Tongue (tissue), 1 donor: ENCODE measurements at regions not wholly inside any gene's neighbourhood (a gene's known extent, or its start where the extent isn't known, plus 50 kb on each side); places are given as distances from the start of the nearest gene placed in this dataset.

Source experiments
- DNase-seq: peaks from one replicate; pipeline ENCODE4 v3.0.0-alpha.2; 2015

DNA sequence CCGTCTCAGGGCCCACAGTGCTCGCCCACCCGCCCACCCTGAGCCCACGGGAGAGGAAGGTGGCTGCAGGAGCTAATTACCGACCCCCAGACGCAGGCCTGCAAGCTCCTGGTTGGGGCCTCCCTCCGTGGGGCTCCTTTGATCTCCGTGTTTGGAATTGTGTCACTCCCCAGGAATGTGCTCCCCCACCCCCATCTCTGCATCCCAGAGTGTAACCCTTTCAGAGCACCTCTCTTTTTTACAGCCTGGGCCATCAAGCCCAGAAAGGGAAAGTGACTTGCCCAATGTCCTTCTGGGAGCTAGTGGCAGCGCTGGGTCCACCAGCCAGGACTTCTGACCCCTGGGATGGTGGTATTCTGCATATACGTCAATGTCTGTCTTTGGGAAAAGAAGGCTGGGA lies 335.1 kb downstream of the CYRIA start:
- DNase-seq = peak; percentile 62

DNA sequence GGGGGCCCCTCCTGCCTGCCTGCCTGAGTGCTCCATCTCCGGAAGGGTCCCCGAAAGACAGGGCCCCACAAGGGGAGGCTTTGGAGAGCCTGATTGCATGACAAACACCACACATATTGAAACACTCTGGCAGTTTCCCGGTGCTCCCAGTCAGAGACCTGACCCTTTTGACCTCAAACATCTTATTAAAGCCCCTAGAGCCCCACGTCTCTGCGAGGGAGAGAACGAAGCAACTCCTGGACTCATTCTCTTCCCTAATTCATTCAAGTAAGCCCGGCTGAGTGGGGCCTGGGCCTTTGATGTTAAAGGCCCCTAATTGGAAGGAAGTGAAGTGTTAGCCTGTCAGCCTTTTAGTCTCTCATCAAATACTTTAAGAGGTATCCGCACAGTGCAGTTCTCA lies 335.6 kb downstream of the CYRIA start:
- peak; percentile 43 for DNase-seq

DNA sequence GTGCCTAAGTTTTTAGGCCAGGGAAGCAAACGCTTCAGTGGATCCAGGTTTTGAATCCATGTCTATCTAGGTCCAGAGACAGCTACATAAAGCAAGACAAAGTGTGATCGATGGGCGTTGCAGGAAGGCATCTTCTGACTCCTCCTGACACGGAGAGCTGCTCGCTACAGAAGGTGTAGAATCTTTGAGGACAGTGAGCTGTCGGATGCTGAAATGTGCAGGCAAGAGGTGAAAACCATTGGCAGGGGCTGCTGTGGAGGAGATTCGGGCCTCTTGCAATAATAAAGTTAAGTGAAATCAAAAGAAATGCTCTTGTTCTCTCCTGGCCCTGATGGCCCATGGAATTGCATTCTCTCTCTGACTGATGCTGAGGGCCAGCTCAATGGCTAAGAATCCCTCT lies 336.2 kb downstream of the CYRIA start:
- DNase-seq = no peak

DNA sequence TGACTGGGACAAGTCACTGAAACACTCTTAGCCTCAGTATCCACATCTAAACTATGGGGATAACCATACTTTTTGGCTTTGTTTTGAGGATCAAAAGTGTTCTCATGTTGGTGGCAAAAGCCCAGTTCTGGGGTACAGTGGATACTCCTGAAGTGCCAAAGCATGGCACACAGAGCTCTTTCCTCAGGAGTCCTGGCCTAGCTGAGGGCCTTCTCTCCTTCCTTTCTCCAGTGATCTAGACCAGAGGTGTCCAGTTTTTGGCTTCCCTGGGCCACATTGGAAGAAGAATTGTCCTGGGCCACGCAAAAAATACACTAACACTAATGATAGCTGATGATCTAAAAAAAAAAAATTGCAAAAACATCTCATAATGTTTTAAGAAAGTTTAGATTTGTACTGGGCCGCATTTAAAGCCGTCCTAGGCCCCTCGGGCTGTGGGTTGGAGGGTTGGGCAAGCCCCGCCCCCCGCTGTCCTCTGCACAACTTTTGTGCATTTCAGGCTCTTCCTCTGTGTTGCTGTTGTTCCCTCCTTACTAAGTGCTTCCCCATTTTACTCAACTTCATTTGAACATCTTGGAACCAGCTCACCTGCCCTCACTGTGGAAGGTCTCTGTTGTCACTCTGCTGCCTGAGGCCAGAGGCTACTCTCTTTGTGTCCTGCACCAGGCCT lies 337.0 kb downstream of the CYRIA start:
- DNase-seq = no peak

DNA sequence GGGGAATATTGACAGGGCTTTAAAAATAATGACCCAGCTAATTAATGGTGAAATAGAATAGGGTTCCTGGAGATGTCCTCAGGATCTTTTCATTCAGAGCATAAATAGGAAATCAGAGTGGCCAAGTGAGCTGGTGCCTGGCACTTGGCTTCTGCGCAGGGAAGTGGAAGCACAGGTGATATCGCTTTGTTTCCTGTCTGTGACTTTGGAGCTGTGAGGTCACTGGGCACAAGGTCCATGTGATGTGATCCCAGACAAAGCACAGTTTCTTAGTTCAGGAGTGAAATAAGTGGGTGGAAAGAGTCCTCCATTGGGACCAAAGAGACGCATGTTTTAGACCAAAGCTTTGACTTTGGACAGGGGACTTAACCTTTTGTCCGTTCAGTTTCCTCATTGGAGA lies 338.3 kb downstream of the CYRIA start:
- no peak for DNase-seq

DNA sequence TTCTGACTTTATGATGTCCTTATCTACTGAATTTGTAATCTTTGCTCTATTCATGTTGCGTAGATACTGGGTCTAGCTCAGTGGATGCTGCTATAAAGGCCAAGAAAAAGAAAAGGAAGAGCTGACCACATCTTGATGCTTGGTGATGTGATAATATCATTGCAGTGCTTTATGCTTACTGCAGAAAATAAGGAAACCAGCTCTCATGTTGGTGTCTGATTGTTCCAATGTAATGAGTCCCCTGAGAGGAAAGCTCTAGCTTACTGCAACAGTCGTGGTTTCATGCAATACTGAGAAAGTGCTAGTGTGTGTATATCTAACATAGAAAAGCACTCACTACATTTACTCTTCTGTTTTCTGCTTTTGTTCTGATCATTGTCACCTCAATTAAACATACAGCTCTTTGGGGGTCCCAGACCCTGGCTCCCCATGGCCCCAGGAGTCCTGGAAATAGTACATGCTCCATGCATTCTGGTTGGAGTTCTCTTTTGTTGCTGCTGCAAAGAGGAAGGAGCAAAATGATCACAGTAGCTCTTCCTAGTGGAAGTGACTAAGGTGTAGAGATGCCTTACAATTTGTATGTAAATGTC lies 338.8 kb downstream of the CYRIA start:
- DNase-seq = no peak

DNA sequence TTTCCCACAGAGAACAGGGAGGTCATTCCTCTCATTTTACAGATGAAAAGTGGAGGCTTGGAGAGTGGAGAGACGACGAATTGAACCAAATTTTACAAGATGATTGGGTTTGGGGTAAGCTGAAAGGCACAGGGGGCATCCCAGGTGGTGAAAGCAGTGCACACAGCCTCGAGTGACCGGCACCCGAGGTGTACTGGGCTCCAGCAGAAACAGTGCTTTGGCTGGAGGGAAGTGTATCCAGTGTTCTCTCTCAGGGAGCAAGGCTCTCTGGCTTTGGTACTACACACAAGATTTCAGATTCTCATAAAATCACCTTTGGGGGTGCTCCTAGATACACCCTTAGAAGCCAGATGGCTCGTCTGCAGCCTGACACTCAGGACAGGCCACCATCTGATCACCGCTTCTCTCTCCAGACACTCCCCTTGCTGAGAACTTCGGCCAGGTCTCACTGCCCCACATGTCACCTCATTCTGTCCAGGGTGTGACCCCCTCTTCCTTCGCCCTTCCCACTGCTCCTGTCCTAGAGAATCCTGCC lies 339.6 kb downstream of the CYRIA start:
- no peak for DNase-seq

DNA sequence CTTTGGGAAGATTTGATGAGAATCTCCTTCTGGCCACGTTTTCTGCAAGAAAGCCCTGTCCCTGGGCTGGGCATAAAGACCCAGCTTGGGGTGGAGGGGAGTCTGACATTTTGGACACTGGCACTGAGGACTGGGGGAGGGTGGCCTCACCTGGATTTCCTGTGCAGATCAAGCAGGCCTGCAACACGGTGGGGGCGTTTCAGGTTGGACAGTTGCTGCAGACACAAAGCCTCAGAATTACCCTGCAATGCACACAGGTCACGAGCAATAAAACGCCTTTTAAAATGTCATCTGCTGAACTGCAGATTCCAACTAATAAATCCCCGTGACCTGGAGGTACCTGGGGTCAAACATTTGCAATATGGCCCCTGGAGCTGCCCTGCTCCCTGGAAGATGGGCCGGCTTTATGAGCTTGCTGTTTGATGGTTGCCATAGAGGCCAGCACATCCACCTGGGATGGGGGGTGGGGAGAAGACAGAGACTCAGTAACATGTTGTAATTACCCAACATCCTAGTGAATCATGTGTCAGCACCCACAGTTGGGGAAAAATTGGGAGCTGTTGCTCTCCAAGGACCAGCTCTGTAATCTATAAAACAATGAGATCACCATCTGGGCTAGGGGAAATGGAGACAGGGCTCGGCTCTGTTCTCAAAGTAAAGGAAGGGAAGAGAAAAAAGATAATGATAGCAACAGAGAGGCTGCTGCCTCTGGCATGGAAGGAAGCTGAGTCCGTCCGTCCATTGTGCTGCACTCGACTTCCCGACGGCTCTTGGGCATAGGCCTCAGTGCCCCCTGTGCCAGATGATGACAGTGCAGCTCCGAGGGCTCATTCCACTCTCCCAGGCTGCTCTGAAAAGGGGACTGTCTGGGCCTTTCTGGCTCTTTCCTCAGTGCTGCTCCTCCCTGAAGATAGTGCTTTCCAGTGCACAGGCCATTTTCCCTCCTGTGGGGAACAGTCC lies 340.3 kb downstream of the CYRIA start:
- DNase-seq = no peak

DNA sequence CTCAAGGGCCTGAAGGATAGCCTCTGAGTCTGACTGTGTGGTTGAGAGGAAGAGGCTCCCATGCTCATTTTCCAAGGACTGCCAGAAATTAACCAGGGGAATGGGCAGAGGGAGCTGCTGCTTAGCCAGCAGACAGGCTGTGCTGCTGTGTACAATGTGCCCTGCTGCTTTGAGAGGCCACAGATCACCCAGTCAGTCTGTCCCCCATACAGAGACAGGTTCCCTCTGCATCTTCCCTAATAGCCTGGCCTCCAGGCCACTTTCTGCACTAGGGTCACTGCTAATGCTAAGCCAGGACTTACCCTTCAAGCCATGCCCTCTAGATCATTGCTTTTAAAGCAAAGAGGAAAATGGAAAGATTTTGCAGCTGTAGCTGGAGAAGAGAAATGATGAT lies 341.1 kb downstream of the CYRIA start:
- DNase-seq = no peak

DNA sequence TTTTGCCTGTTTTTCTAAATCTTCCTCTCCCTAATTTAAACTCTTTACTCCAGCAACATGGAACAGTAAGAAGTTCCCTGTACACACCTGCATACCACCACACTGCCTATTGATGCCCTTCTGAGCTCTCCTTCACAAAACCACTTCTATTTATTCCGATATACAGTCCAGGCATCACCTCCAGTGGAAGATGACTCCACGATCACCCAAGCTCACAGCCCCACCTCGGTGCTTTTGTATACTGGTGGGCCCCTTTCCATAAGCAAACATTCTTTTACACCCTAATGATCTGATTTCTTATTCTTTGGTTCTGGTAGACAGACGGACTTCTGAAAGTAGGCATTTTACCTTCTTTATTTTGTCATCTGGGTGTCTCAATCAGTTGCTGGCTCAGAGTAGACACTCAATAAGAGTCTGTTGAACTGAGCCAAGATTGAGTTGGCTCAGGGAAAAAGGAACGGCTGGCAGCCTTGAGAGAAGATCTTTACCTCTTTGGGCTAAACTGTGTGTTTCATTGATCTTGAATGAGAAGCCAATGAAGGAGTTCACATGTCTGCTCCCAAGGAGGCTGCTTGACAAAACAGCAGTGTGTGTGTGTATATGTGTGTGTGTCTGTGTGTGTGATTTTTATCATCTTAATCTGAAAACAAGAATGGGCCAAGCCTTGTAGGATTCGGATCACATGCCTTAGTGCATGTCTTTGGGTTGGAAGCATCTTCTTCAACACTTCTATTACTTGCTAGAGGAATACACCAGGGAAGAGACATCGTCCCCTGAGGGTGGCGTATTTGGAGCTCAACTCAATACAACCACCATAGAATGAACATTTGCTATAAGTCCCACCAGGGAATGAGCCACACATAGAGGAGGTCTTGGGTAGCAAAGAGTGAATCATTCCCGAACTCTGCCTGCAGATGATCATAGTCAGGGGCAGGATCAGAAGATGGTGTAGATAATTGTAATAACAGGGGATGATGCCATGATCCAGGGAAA lies 341.8 kb downstream of the CYRIA start:
- no peak for DNase-seq

DNA sequence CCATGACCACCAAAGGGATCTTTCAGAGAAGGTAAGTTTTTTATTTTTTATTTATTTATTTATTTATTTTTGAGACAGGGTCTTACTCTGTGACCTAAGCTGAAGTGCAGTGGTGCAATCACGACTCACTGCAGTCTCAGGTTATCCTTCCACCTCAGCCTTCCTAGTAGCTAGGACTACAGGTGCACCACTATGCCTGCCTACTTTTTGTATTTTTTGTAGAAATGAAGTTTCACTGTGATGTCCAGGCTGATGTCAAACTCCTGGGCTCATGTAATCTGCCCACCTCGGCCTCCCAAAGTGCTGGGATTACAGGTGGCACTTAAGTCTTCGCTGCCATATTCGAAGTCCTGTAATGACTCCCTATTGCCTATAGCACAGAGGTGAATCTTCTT lies 342.5 kb downstream of the CYRIA start:
- no peak for DNase-seq

DNA sequence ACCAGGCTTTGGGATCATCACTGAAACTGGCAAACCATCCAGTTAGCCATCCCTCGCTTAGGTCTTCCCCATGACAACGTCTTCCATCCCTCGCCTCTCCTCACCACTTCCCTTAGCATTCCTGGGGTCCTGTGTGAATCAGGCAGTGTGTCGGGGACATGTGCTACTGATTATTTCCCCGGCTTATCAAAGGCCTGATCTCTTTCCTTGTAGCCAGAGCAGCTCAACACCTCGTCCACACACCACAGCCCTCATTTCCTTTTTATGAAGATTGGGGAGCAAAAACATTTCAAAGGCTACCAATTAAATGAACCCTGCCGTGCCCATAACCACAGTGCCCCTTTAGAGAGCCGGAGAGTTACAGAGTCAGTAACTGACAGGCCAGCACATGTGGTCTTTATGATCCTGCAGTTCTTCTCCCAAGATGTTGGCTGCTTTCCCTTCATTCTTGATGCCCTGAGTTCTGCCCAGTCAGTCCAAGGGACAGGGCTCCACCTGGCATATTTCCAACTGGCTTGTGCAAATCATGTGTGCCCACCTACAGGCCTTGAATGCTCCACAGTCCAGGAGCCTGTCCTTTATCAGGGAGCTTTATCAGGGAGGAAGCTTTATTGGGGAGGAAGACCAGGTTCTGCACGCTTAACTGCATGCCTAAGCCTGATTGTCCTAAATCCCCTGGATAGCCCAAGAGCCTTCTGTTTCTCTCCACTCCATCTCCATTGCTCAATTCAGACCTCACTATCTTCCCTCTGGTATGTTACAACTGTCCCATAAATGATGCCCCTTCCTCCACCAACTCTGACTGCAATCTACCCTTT lies 343.1 kb downstream of the CYRIA start:
- no peak for DNase-seq

DNA sequence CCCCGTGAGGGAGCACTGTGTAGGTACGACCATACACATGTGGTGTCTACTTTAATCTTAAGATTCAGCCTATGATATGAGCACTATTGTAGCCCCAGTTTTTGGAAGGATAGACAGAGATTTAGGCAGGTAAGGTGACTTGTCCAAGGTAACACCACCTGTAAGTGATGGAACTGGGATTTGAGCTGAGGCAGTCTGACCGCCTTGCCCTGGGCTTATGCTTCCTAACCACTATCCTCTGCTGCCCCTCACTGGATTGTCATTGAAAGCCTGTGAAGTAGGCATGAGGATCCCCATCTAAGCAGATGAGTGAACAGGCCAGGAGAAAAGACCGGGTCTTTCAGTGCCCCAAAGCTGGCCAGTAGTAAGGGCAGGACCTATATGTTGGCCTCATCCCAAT lies 343.8 kb downstream of the CYRIA start:
- no peak for DNase-seq

DNA sequence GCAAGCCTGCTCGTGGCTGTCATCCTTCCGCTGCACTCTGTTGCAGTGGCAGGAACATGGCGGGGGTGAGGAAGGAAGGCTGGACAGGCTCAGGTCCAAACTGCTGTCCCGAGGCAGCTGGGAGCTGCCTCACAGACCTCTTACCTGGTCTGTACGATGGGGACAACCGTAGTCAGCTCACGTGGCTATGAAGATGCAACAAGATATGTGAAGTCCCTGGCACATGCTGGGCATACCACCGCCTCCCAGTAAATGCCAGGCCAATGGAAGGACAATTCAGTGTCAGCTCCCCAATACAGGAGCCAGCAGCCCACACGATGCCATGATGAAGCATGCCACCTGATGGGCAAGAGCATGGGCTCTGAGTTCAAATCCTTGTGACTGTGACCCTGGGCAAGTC lies 344.4 kb downstream of the CYRIA start:
- no peak for DNase-seq

DNA sequence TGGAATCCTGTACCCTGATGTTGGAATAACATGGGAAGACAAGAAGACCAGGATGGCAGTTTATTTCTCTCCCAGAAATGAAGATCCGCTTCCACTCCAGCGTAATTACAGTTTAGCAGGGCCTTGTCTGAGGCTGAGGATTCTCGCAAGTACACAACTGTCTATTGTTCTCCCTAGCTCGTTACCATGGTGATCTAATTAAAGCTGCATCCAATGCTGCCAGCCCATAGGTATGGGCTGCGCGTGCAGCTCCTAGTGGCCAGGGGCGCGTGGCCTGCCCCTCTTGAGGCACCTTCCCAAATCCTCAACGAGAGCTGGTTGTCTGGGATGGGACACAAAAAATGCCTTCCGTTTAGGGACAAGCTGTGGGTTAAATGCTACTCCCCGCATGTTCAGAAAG lies 344.9 kb downstream of the CYRIA start:
- DNase-seq = no peak

DNA sequence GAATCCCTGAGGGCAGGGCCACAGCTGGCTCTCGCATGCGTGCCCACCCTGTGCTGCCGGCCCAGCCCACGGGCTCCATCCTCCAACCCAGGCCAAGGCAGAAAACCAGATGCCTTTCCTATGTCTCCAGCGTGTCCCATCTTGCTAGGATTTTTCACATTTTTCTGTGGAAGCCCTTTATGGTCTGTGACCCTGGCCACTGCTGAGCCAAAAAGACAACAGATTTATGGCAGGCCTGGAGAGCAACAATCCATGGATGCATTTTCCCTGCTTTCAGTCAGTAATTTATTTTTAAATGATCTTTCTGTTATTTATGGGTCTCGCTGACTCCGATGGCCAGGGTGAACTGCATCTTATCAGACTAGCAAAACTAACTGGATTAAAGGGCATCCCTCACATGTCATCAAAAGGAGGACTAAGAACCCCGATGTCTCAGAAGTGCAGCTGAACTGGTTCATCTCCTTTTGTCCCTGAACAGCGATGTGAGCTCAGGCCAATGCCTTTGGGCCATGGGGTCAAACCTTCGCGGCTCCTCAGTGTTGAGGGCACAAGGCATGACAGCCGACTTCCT lies 346.0 kb downstream of the CYRIA start:
- no peak for DNase-seq

DNA sequence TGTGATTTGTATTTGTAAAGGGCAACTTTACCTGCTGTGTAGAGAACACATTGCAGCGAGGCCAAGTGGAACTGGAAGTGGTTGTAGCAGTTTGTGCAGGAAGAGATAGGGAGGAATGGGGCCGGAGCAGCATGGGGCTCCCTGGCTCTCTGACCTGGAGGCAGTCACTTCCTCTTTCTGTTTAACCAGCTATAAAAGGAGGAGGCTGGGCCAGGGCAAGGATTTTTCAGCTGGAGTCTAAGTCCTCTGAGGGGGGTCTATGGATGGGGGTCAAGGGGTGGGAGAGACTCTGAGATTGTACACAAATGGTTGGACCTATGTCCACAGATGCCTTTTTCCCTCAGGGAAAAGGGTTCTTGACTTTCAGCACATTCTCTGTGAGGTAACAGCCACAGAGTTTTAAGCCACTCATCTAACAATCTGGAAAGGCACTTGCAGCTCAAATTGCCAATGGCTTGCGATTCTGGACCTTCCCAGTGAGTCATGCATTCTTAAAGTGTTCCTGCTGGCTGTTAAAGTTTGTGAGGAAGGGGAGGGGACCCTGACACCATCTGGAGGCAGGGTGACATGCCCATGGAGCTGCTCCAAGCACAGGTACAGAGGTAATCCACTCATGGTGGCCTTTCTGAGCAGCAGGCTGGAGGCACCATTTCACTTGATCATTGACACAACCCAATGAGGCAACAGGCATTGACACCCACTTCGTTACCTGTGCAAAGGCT lies 347.0 kb downstream of the CYRIA start:
- DNase-seq = no peak

DNA sequence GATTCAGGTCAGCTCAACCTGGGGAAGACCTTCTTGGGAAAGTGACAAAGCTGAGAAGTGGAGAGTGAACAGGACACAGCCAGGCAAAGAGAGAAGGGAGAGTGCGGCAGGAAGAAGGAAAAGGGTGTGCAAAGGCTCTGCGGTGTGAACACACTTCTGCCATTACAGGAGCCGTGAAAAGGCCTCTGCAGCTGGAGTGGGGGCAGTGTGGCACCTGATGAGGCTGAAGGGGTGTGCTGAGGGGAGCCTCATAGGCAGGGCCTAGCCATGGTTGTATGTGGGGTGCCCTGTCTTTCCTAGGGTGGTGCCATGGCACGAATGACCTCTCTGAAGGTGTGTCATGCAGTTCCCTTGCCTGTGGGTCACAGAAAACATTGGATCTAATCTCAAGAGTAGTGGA lies 347.6 kb downstream of the CYRIA start:
- no peak for DNase-seq

DNA sequence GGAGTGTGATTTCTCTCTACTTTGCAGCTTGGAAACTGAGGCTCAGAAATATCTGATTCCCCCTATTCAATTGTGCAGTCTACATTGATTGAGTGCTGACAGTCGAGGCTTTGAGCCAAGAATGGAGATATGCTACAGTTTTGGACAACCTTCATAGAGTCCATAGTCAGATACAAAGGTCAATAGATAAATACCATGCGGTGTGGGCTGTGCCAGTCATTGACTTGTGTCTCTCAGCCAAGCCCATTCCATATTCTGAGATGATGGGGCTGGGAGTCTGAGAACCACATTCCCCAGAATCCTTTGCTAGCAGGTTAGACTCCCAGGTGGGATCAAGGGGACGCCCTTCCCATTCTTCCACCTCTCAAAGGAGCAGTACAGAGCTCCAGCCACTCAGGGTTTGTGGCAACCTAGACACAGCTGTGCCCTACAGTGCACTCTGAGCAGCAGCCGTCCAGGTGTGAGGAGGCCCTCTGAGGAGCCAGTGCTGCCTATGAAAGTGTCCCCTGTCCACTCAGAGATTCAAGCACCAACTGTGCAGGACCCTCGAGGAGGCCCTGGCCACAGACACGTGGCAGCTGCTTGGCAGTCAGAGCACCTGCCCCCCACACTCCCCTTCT lies 348.3 kb downstream of the CYRIA start:
- DNase-seq = no peak
